ENCODE measurements at regions not wholly inside any gene's neighbourhood (a gene's known extent, or its start where the extent isn't known, plus 50 kb on each side); places are given as distances from the start of the nearest gene placed in this dataset.

DNA sequence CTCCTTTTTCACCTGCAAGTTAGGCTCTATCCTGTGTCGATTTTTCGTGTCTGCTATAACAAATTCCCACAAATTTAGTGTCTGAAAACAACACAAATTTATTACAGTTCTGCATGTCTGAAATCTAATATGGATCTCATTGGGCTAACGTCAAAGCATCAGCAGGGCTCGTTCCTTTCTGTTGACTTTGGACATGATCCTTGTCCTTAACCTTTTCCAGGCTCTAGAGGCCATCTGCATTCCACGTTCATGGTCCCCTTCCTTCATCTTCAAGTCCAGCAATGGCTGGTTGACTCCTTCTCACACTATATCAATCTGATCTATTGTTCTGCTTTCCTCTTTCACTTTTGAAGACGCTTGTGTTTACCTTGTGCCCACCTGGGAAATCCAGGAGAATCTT is 165.7 kb upstream of the RARB start:
- Histone ChIP-seq H3K36me3 (ENCODE audit: low read depth) (no peaks in the 10 kb centered on the region), H3K79me2 (ENCODE audit: insufficient read depth) (no peaks in the 10 kb centered on the region), H3K4me2 (ENCODE audit: unreplicated experiment) (no peak overlapping the region), H4K20me1 (ENCODE audit: insufficient read depth) (no peaks in the 10 kb centered on the region), H3K27ac (no peak overlapping the region), H3K27me3 (replicated peaks; ENCODE audit: insufficient read depth) (no peaks in the 10 kb centered on the region), H3K9me2 (ENCODE audit: insufficient read depth) (no peaks in the 10 kb centered on the region), H3K4me1 (ENCODE audit: insufficient read depth) (no peaks in the 10 kb centered on the region), H2AFZ (no peak overlapping the region), H3K9me3 (ENCODE audit: low read depth) (no peaks in the 10 kb centered on the region), H3F3A (ENCODE audit: insufficient read depth) (no peaks in the 10 kb centered on the region), H3K9ac (no peak overlapping the region), H3K4me3 (no peak overlapping the region)
- TF ChIP-seq EZH2 (IDR thresholded peaks at IDR 0.05; ENCODE audit: insufficient read depth, poor library complexity, severe bottlenecking) (no peak), EZH2phosphoT487 (IDR thresholded peaks at IDR 0.05; ENCODE audit: insufficient read depth, low read depth) (no peak)
- in situ Hi-C loops (cut with MboI): no loop called here
- no peak for DNase-seq
- WGBS, 2 experiments (ENCODE audit: low coverage in 1 of 2, low lambda C conversion rate in 2 of 2, missing lambda C conversion rate in 2 of 2): 11 to 15% methylated on average over 6 of the region's 6 CpGs

DNA sequence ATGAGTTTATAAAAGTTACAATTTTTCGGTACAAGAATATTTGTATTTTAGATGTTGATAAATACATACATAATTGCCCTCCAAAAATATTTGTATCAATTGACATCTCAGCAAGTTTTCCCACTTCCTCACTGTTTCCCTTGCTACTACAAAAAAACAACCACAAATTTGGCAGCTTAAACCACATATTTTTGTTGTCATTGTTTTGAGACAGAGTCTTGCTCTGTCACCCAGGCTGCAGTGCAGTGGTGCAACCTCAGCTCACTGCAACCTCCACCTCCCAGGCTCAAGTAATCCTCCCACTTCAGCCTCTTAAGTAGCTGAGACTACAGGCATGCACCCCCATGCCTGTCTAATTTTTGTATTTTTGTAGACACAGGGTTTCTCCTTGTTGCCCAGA is 162.8 kb upstream of the RARB start:
- Histone ChIP-seq H3K27ac (no peak overlapping the region), H3K36me3 (ENCODE audit: low read depth) (no peaks in the 10 kb centered on the region), H3K4me2 (ENCODE audit: unreplicated experiment) (no peak overlapping the region), H3K27me3 (replicated peaks; ENCODE audit: insufficient read depth) (no peaks in the 10 kb centered on the region), H3K4me1 (ENCODE audit: insufficient read depth) (no peaks in the 10 kb centered on the region), H3F3A (ENCODE audit: insufficient read depth) (no peaks in the 10 kb centered on the region), H4K20me1 (ENCODE audit: insufficient read depth) (no peaks in the 10 kb centered on the region), H3K9ac (no peak overlapping the region), H3K4me3 (no peak overlapping the region), H3K9me3 (ENCODE audit: low read depth) (no peaks in the 10 kb centered on the region), H2AFZ (no peak overlapping the region), H3K9me2 (ENCODE audit: insufficient read depth) (no peaks in the 10 kb centered on the region), H3K79me2 (ENCODE audit: insufficient read depth) (no peaks in the 10 kb centered on the region)
- TF ChIP-seq EZH2phosphoT487 (IDR thresholded peaks at IDR 0.05; ENCODE audit: insufficient read depth, low read depth): no peak
- no peak for TF ChIP-seq EZH2 (IDR thresholded peaks at IDR 0.05; ENCODE audit: insufficient read depth, poor library complexity, severe bottlenecking)
- DNase-seq: no peak
- WGBS, 2 experiments (ENCODE audit: low coverage in 1 of 2, low lambda C conversion rate in 2 of 2, missing lambda C conversion rate in 2 of 2): 0% methylated on average over 1 of the region's 1 CpG
- in situ Hi-C loops (cut with MboI): no loop called here

DNA sequence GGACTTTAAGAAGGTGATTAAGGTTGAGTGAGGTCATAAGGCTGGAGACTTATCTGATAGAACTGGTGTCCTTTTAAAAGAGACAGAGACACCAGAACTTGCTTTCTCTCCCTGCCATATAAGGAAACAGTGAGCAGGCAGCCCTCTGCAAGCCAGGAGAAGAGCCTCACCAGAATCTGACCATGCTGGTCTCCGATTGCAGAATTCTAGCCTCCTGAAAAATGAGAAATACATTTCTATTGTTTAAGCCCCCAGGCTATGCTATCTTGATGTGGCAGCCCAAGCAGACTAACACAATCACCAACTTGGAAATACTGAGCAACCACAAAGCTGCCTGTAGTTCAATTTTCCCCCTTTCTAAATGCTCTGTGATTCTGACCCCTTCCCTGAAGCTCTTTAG is 161.4 kb upstream of the RARB start:
- Histone ChIP-seq H2AFZ (no peak overlapping the region), H3K9me3 (ENCODE audit: low read depth) (no peaks in the 10 kb centered on the region), H4K20me1 (ENCODE audit: insufficient read depth) (no peaks in the 10 kb centered on the region), H3K4me2 (ENCODE audit: unreplicated experiment) (no peak overlapping the region), H3K9ac (no peak overlapping the region), H3K36me3 (ENCODE audit: low read depth) (no peaks in the 10 kb centered on the region), H3K27me3 (replicated peaks; ENCODE audit: insufficient read depth) (no peaks in the 10 kb centered on the region), H3K9me2 (ENCODE audit: insufficient read depth) (no peaks in the 10 kb centered on the region), H3F3A (ENCODE audit: insufficient read depth) (no peaks in the 10 kb centered on the region), H3K4me1 (ENCODE audit: insufficient read depth) (no peaks in the 10 kb centered on the region), H3K4me3 (no peak overlapping the region), H3K27ac (no peak overlapping the region), H3K79me2 (ENCODE audit: insufficient read depth) (no peaks in the 10 kb centered on the region)
- WGBS, 2 experiments (ENCODE audit: low coverage in 1 of 2, low lambda C conversion rate in 2 of 2, missing lambda C conversion rate in 2 of 2): 22 to 26% methylated on average over 1 of the region's 1 CpG
- in situ Hi-C loops (cut with MboI): no loop called here
- no peak for DNase-seq
- TF ChIP-seq EZH2phosphoT487 (IDR thresholded peaks at IDR 0.05; ENCODE audit: insufficient read depth, low read depth) (no peak), EZH2 (IDR thresholded peaks at IDR 0.05; ENCODE audit: insufficient read depth, poor library complexity, severe bottlenecking) (no peak)

DNA sequence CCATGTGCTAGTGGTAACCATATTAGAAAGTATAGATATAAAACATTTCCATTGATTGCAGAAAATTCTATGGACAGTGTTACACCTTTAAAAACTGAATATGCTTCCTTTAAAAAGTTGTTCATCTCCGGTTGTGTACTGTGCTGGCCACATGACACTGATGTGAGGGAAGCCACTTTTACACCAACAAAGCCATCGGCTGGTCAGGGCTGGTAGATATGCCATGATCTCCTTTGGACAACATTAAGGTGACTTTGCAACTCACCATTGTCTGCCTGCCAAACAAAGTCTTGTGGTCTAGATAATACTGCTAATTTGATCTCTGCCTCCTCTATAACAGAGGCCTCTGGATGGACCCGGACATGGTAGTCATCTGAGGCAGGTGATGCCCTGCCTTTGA is 156.0 kb upstream of the RARB start:
- Histone ChIP-seq H3K4me3 (no peak overlapping the region), H2AFZ (no peak overlapping the region), H3K4me2 (ENCODE audit: unreplicated experiment) (no peak overlapping the region), H3K4me1 (ENCODE audit: insufficient read depth) (no peaks in the 10 kb centered on the region), H3K9me2 (ENCODE audit: insufficient read depth) (no peaks in the 10 kb centered on the region), H3K36me3 (ENCODE audit: low read depth) (no peaks in the 10 kb centered on the region), H3K27ac (no peak overlapping the region), H4K20me1 (ENCODE audit: insufficient read depth) (no peaks in the 10 kb centered on the region), H3K9ac (no peak overlapping the region), H3K27me3 (replicated peaks; ENCODE audit: insufficient read depth) (no peaks in the 10 kb centered on the region), H3F3A (ENCODE audit: insufficient read depth) (no peaks in the 10 kb centered on the region), H3K9me3 (ENCODE audit: low read depth) (no peaks in the 10 kb centered on the region), H3K79me2 (ENCODE audit: insufficient read depth) (no peaks in the 10 kb centered on the region)
- in situ Hi-C loops (cut with MboI): no loop called here
- DNase-seq: no peak
- TF ChIP-seq EZH2phosphoT487 (IDR thresholded peaks at IDR 0.05; ENCODE audit: insufficient read depth, low read depth) (no peak), EZH2 (IDR thresholded peaks at IDR 0.05; ENCODE audit: insufficient read depth, poor library complexity, severe bottlenecking) (no peak)
- 36 to 40% methylated on average over 3 of the region's 3 CpGs for WGBS, 2 experiments (ENCODE audit: low coverage in 1 of 2, low lambda C conversion rate in 2 of 2, missing lambda C conversion rate in 2 of 2)

DNA sequence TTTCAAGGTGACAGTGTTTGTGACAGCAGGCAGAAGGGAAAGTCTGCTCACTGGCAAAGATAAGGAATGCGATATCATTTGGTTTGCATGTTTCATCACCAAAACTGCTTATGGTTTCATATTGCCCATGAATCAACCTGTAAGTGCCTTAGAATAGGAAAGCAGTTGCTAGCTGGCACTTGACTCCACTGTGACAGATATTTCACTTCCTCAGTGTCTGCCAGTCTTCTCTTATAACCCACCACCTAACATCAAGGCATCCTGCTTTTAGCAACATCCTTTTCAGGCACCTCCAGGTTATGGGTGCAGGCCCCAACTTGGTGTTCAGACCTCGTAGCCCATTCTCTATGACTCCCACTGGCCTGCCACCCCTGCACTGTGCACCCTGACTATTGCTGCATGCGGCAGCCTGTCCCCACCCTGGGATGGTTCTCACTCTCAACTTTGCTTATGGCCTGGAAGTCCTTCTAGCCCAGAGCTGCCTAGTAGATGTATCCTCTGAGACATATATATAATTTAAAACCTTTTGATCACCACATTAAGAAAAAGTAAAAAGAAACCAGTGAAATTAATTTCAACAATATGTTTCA is 154.4 kb upstream of the RARB start:
- Histone ChIP-seq H3F3A (ENCODE audit: insufficient read depth) (no peaks in the 10 kb centered on the region), H3K4me3 (no peak overlapping the region), H3K27ac (no peak overlapping the region), H3K9me2 (ENCODE audit: insufficient read depth) (no peaks in the 10 kb centered on the region), H3K79me2 (ENCODE audit: insufficient read depth) (no peaks in the 10 kb centered on the region), H4K20me1 (ENCODE audit: insufficient read depth) (no peaks in the 10 kb centered on the region), H3K36me3 (ENCODE audit: low read depth) (no peaks in the 10 kb centered on the region), H3K4me1 (ENCODE audit: insufficient read depth) (no peaks in the 10 kb centered on the region), H3K4me2 (ENCODE audit: unreplicated experiment) (no peak overlapping the region), H3K9me3 (ENCODE audit: low read depth) (no peaks in the 10 kb centered on the region), H3K27me3 (replicated peaks; ENCODE audit: insufficient read depth) (no peaks in the 10 kb centered on the region), H2AFZ (no peak overlapping the region), H3K9ac (no peak overlapping the region)
- no peak for TF ChIP-seq EZH2 (IDR thresholded peaks at IDR 0.05; ENCODE audit: insufficient read depth, poor library complexity, severe bottlenecking)
- no peak for TF ChIP-seq EZH2phosphoT487 (IDR thresholded peaks at IDR 0.05; ENCODE audit: insufficient read depth, low read depth)
- in situ Hi-C loops (cut with MboI): no loop called here
- 28 to 41% methylated on average over 3 of the region's 3 CpGs for WGBS, 2 experiments (ENCODE audit: low coverage in 1 of 2, low lambda C conversion rate in 2 of 2, missing lambda C conversion rate in 2 of 2)
- DNase-seq: no peak

Measured in GM23248 (cell line).